Heart right ventricle (tissue), 16 donors: ENCODE measurements at regions not wholly inside any gene's neighbourhood (a gene's known extent, or its start where the extent isn't known, plus 50 kb on each side); places are given as distances from the start of the nearest gene placed in this dataset.
A peak's percentile ranks its signal among the peaks of the same experiment; 100 is the strongest.
"Not testable (repeated sequence)": the region's sequence is repeated elsewhere in the genome, so short reads cannot be mapped to it uniquely, and the experiment has no call there.

Source experiments
- ATAC-seq, 8 donors: fragments of 200-7000 bp; cut with Tn5 transposase; one replicate each; pipeline ENCODE4 v1.9.1; 2020; ENCODE audit warnings: mild to moderate bottlenecking in 8 of 8, moderate library complexity in 8 of 8, moderate number of reproducible peaks in 1 of 8
- DNase-seq, 2 donors: peaks; one replicate each; pipeline ENCODE4 v3.0.0-alpha.2; 2020
- H3K27ac ChIP-seq, 10 donors: fragments of 200-600 bp; sonication (generic) in 2 of 10; one replicate each; pipeline versions ENCODE4 v1.5.0 to v1.8.0; 2020 to 2022; ENCODE audit warnings: mild to moderate bottlenecking in 3 of 10
- H3K27me3 ChIP-seq, 7 donors: fragments of 200-600 bp; one replicate each; pipeline ENCODE4 v1.8.0; 2021 to 2022; ENCODE audit warnings: mild to moderate bottlenecking in 2 of 7
- H3K36me3 ChIP-seq, 9 donors: fragments of 200-600 bp; sonication (generic) in 1 of 9; one replicate each; pipeline versions ENCODE4 v1.5.0 to v1.8.0; 2020 to 2022; ENCODE audit warnings: mild to moderate bottlenecking in 2 of 9
- H3K4me1 ChIP-seq, 9 donors: fragments of 200-600 bp; sonication (generic) in 1 of 9; one replicate each; pipeline versions ENCODE4 v1.5.0 to v1.8.0; 2020 to 2022; ENCODE audit warnings: mild to moderate bottlenecking in 4 of 9
- H3K4me3 ChIP-seq, 10 donors: fragments of 200-600 bp; sonication (generic) in 2 of 10; one replicate each; pipeline versions ENCODE4 v1.5.0 to v1.8.0; 2020 to 2022; ENCODE audit warnings: mild to moderate bottlenecking in 7 of 10, moderate library complexity in 2 of 10
- H3K9me3 ChIP-seq, 11 donors: fragments of 200-600 bp in 10 of 11; sonication (generic) in 2 of 11; one replicate each; pipeline versions ENCODE4 v1.5.0 to v1.8.0; 2013 to 2022; ENCODE audit warnings: mild to moderate bottlenecking in 2 of 11, control low read depth in 1 of 11, moderate library complexity in 1 of 11
- WGBS, 2 donors: extraction: QIAGEN DNeasy Blood & Tissue Kit; methylation state at CpG; one replicate each; pipeline ENCODE4 v1.1.7; 2013; ENCODE audit warnings: inconsistent platforms in 1 of 2; 5-methylcytosine and 5-hydroxymethylcytosine counted together
- intact Hi-C, 10 donors: fragments of 100-400 bp; cut with DNase I; formaldehyde crosslinking; loops; one replicate each; pipeline versions ENCODE4 v1.11.1 to v1.14.2; 2022
- TF ChIP-seq, protein P1 (sequence below), 9 donors: fragments of 200-600 bp; sonication (generic) in 2 of 9; IDR thresholded peaks; one replicate each; pipeline versions ENCODE4 v1.5.0 to v1.8.0; 2021 to 2022; ENCODE audit warnings: antibody characterized with exemption in 9 of 9, mild to moderate bottlenecking in 5 of 9, moderate library complexity in 1 of 9
- donor health status: Arrhythmogenic right ventricular cardiomyopathy.
- donor health status: ischemic (EF 13 %, LVEDD 7.1; RV severe dilation, severe dysfunction).
- donor health status: healthy with polysubstance abuse.
- donor health status: DM: no; HTN: yes; CAD: no.
- donor health status: DM: no; HTN: no; CAD: no.
- donor health status: ischemic (EF 25% LVEDD 6.9; RV normal size, moderate dysfunction).
- donor health status: ischemic (EF 25% LVEDD 5.7; RV mildly dilated, moderate dysfunction).
- donor health status: healthy.
- donor health status: DM: yes; HTN: yes; CAD: no.
- donor health status: Ischemic cardiomyopathy.
- donor health status: ischemic (EF 35%, LVEDD 5.7; RV mildly dilated, moderate dysfunction).
- donor health status: nonischemic (EF 11% LVEDD 7.7; RV severe dilation, severe dysfunction).
- donor health status: DM: yes; HTN: yes; CAD: no.
- donor health status: PGD.
- donor health status: ischemic (EF 29% LVEDD 5.4; RV normal size, mild dysfunction).
- donor health status: nonischemic (EF 23%, LVEDD 6.1; RV moderate dilation, normal function).

DNA sequence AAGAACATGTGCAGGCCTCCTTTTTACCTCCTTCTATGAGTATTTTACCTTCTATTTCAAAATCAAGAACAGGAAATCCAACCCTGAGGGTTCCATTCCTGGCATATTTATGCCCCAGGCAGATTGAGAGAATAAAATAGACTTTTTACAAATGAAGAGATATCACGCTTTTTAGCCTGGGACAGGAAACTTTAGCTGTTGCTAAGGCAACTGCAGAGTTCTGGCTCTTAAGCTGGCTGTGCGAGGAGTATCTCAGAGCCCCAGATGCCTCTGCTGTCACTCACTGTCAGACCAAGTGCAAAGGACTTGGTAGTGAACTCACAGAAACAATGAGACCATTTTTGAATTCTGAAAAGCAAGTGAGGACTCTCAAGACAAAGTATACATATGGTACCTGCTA, 69.5 kb upstream of the HSPB3 start:
- DNase-seq (no peak), ATAC-seq (no peak)
- Histone ChIP-seq H3K4me3 (no peak overlapping the region), H3K4me1 (peaks cover 0 to 48% (median 28%) of the 10 kb centered on the region in 9 donors), H3K9me3 (no peaks in the 10 kb centered on the region), H3K27me3 (no peaks in the 10 kb centered on the region), H3K27ac (peak overlapping the region in 4 of 10 donors; percentile 22 to 61 (median 48)), H3K36me3 (no peaks in the 10 kb centered on the region)
- intact Hi-C loops, result loop anchor here in 1 of 10 donors (5.0 to 10.0 kb wide), 2 partner anchors 71 to 1024 kb away; partner anchors contain the start of gene ARL15
- 47 to 48% methylated on average over 2 of the region's 2 CpGs for WGBS, 2 donors
- TF ChIP-seq, protein P1, sequence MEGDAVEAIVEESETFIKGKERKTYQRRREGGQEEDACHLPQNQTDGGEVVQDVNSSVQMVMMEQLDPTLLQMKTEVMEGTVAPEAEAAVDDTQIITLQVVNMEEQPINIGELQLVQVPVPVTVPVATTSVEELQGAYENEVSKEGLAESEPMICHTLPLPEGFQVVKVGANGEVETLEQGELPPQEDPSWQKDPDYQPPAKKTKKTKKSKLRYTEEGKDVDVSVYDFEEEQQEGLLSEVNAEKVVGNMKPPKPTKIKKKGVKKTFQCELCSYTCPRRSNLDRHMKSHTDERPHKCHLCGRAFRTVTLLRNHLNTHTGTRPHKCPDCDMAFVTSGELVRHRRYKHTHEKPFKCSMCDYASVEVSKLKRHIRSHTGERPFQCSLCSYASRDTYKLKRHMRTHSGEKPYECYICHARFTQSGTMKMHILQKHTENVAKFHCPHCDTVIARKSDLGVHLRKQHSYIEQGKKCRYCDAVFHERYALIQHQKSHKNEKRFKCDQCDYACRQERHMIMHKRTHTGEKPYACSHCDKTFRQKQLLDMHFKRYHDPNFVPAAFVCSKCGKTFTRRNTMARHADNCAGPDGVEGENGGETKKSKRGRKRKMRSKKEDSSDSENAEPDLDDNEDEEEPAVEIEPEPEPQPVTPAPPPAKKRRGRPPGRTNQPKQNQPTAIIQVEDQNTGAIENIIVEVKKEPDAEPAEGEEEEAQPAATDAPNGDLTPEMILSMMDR (IDR thresholded peaks at IDR 0.05), result no peak

DNA sequence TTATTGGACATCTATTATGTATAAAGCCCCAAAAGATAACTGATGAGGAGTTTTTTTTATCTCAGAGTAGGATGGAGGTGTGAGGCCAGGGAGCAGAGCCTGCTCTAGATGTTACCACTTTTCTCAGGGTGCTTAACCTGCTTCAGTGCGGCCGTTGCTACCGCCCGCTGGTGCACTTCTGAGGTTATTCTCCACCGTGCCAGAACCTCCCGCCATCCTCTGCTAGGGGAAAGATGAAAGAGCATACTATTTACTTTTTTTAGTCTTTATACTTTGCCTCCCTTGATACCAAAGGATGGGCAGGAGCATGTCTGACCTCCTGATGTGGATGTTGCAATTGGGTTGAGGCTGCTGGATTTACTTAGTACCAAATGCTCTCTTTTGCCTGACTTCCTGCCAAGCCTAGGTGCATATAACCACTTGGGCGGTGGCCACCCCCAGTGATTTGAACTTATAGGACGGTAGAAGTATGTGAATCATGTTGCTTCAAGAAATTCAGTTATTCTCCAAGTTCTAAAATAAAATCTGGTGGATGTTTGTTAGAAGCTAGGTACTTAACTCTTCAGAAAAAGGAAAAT, 71.1 kb upstream of the HSPB3 start:
- WGBS, 2 donors, result 93 to 95% methylated on average over 8 of the region's 8 CpGs
- TF ChIP-seq, protein P1 (IDR thresholded peaks at IDR 0.05), result no peak
- DNase-seq (no peak), ATAC-seq (no peak)
- intact Hi-C loops, result loop anchor here in 1 of 10 donors (10.0 kb wide), 1 partner anchor 70 kb away; the partner anchor contains the start of gene ARL15
- Histone ChIP-seq H3K9me3 (no peaks in the 10 kb centered on the region), H3K36me3 (no peaks in the 10 kb centered on the region), H3K27ac (peak overlapping the region in 2 of 10 donors; percentile 7 to 67), H3K4me1 (peaks cover 0 to 47% (median 23%) of the 10 kb centered on the region in 9 donors), H3K27me3 (no peaks in the 10 kb centered on the region), H3K4me3 (no peak overlapping the region)

DNA sequence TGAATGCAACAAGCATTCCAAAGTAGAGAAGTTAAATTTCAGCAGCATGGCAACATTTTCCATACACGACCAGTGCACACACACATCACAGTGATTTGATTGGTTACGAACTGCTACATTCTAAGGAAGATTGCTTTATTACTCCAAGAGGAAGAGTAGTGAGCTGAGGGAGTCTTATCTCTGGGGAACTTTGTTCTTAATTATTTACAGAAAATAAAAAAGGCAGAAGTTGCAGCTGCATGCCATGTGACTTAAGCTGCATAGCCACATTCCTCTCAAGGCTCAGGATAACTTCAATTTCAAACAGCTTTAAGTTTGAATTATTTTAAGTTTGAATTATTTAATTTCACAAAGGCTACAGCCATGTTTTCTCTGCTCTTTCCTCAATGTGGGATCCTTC, 71.6 kb upstream of the HSPB3 start:
- 58 to 67% methylated on average over 2 of the region's 2 CpGs for WGBS, 2 donors
- intact Hi-C loops, result loop anchor here in 1 of 10 donors (10.0 kb wide), 1 partner anchor 69 kb away; the partner anchor contains the start of gene ARL15
- TF ChIP-seq, protein P1 (IDR thresholded peaks at IDR 0.05), result no peak
- ATAC-seq (no peak), DNase-seq (no peak)
- H3K4me3 ChIP-seq, result no peak overlapping the region
- no peaks in the 10 kb centered on the region for H3K27me3 ChIP-seq
- H3K9me3 ChIP-seq, result no peaks in the 10 kb centered on the region
- peaks cover 0 to 47% (median 23%) of the 10 kb centered on the region in 9 donors for H3K4me1 ChIP-seq
- H3K27ac ChIP-seq, result peak overlapping the region in 4 of 10 donors; percentile 18 to 67 (median 34)
- H3K36me3 ChIP-seq, result no peaks in the 10 kb centered on the region

DNA sequence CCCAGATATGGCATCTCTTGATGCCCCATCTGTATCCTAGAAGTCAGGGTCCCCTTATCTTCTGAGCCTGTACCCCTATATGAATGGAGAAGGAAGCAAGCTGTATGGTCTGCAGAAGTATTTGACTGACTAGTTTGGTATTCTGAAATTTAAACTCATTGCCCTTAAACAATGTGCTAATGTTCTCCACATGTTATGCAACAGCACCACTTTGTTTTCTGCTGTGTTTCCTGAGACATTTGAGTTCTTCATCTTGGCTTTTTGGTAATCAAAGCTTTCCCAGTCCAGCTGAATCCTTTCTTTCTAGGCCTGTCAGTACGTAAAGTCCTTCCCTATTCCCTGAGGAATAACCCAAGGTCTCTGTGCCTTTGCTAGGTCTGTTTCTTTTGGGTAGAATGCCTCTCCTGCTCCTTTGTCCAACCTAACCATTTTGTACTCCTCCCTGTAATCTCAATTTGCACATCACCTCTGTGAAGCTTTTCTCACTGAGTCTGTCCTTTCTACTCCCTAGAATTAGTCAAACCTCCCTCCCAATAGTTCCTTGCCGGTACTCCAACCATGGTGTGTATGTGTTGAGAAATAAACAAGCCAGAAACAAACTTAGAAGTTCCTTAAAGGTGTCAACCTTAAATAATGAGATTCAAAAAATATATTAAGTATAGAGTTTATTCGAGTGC, 72.1 kb upstream of the HSPB3 start:
- Histone ChIP-seq H3K27ac (peak overlapping the region in 4 of 10 donors; percentile 18 to 67 (median 34)), H3K4me3 (no peak overlapping the region), H3K9me3 (no peaks in the 10 kb centered on the region), H3K36me3 (no peaks in the 10 kb centered on the region), H3K4me1 (peaks cover 0 to 44% (median 20%) of the 10 kb centered on the region in 9 donors), H3K27me3 (no peaks in the 10 kb centered on the region)
- intact Hi-C loops, result loop anchor here in 1 of 10 donors (10.0 kb wide), 1 partner anchor 69 kb away; the partner anchor contains the start of gene ARL15
- DNase-seq (no peak), ATAC-seq (peak in 4 of 8 donors; percentile 10 to 39 (median 26))
- TF ChIP-seq, protein P1 (IDR thresholded peaks at IDR 0.05), result no peak
- WGBS, 2 donors, result 68 to 73% methylated on average over 3 of the region's 3 CpGs

DNA sequence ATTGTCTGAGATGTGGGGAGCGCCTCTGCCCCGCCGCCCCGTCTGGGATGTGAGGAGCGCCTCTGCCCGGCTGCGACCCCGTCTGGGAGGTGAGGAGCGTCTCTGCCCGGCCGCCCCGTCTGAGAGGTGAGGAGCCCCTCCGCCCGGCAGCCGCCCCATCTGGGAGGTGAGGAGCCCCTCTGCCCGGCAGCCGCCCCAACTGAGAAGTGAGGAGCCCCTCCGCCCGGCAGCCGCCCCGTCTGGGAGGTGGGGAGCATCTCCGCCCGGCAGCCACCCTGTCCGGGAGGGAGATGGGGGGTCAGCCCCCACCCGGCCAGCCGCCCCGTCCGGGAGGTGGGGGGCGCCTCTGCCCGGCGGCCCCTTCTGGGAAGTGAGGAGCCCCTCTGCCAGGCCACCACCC, 70.9 kb upstream of the ARL15 start:
- not testable (repeated sequence) for H3K27ac ChIP-seq, H3K36me3 ChIP-seq, ATAC-seq, H3K9me3 ChIP-seq, H3K27me3 ChIP-seq, DNase-seq, H3K4me3 ChIP-seq
- intact Hi-C loops, result loop anchor here in 1 of 10 donors (10.0 kb wide), 1 partner anchor 67 kb away; the partner anchor contains the start of gene ARL15
- WGBS, 2 donors, result 91 to 97% methylated on average over 16 to 26 of the region's 31 CpGs
- peaks cover 0 to 25% (median 5%) of the 10 kb centered on the region in 9 donors for H3K4me1 ChIP-seq
